ENCODE measurements at regions not wholly inside any gene's neighbourhood (a gene's known extent, or its start where the extent isn't known, plus 50 kb on each side); places are given as distances from the start of the nearest gene placed in this dataset.

DNA sequence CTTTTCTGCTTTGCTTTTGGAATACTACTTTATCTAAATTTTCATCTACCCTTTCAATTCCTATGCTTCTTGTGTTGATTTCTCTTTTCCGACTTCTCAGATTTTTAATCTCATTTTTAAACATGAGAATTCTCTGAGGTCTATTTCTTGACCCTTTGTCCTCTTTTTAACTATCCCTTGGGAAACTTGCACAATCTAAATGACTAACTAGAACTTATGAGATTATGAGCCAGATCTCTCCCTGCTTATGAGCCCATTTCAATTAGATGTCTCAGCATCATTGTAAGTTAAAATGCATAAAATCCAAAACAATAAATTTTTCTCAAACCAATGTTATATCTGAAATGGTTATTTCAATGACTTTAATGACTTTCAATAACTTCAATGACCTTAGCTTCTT lies 296.9 kb upstream of the AGTR1 start:
- H3K27me3 Mint-ChIP-seq (ENCODE audit: low read depth), result no peaks in the 10 kb centered on the region
- H3K4me1 Mint-ChIP-seq (ENCODE audit: low read depth), result no peaks in the 10 kb centered on the region
- no peak for ATAC-seq
- no peak for DNase-seq
- no peaks in the 10 kb centered on the region for H3K9me3 Mint-ChIP-seq
- H3K4me3 Mint-ChIP-seq, result no peak overlapping the region
- no peaks in the 10 kb centered on the region for H3K36me3 Mint-ChIP-seq (ENCODE audit: insufficient read depth)

DNA sequence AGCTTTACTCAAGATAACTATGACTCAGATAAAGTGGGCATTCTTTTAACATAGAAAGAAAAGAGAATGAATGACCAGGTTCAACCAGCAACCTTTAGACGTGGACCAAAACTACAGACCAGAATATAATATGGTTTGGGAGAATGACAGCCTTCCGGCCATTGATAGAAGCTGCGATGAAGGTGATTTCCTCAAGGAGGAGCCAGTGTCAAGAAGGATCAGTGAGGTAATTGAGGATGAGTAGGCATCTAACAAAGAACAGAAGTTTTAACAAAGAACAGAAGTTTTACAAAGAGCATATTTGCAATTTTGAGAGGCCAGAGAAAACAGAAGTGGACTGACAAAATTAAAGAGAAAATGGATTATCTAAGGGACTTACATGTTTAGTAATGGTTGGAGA lies 289.0 kb upstream of the AGTR1 start:
- Mint-ChIP-seq H3K4me3 (no peak overlapping the region), H3K36me3 (ENCODE audit: insufficient read depth) (no peaks in the 10 kb centered on the region), H3K27me3 (ENCODE audit: low read depth) (no peaks in the 10 kb centered on the region), H3K9me3 (peaks cover 6% of the 10 kb centered on the region), H3K4me1 (ENCODE audit: low read depth) (no peaks in the 10 kb centered on the region)
- ATAC-seq, result no peak
- no peak for DNase-seq

DNA sequence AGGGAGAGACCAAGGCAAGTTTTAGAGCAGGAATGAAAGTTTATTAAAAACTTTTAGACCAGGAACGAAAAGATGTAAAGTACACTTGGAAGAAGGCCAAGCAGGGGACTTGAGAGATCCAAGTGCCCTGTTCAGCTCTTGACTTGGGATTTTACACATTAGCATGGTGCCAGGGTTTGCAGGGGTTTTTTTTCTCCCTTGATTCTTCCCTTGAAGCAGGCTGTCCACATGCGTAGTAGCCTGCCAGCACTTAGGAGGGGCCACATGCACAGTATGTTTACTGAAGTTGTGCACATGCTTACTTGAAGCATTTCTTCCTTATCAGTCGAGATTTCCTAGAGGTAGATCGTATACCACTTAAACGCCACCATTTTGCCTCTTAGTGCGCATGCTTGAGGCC lies 277.5 kb upstream of the AGTR1 start:
- H3K27me3 Mint-ChIP-seq (ENCODE audit: low read depth), result no peaks in the 10 kb centered on the region
- DNase-seq (no peak), ATAC-seq (no peak)
- no peaks in the 10 kb centered on the region for H3K4me1 Mint-ChIP-seq (ENCODE audit: low read depth)
- no peaks in the 10 kb centered on the region for H3K36me3 Mint-ChIP-seq (ENCODE audit: insufficient read depth)
- H3K4me3 Mint-ChIP-seq, result no peak overlapping the region
- H3K9me3 Mint-ChIP-seq, result no peaks in the 10 kb centered on the region

DNA sequence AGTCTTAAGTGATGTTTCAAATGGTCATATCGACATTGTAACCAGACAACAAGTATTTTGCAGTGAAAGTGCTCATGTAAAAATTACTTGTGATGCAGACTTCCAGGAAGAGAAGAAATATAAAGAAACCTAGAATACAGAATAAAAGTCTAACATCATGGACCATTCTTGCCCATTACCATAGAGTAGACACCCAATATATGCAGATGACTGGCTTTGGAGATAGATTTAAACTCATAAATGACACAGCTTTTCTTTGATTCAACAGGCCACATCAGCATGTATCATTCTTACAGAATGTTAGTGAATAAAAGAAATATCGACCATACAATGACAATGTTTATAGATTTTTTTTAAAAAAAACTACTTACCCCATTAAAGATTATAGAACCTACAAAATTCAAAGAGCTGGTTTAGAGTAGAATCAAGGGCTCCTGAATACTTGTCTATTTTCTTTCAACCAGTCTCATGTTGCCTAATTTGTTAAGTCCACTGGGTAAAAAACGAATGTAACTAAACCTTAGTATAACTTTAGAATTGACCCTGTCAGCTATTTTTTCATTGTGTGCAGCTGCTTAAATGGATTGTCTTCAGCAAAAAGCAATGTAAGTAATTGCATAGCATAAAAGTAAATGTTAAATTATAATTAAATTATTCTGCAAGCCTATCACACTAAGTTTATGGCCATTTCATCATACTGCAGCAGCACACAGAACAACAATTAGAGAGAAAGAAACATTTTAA lies 268.7 kb upstream of the AGTR1 start:
- peaks cover 3% of the 10 kb centered on the region for H3K9me3 Mint-ChIP-seq
- ATAC-seq, result no peak
- no peaks in the 10 kb centered on the region for H3K4me1 Mint-ChIP-seq (ENCODE audit: low read depth)

GRCh38 chr3:148433665-148434064 lies 264.0 kb upstream of the AGTR1 start:
- no peaks in the 10 kb centered on the region for H3K36me3 Mint-ChIP-seq (ENCODE audit: insufficient read depth)
- no peaks in the 10 kb centered on the region for H3K4me1 Mint-ChIP-seq (ENCODE audit: low read depth)
- DNase-seq, result no peak
- H3K27me3 Mint-ChIP-seq (ENCODE audit: low read depth), result no peaks in the 10 kb centered on the region
- no peak for ATAC-seq
- H3K9me3 Mint-ChIP-seq, result peaks cover 13% of the 10 kb centered on the region
- no peak overlapping the region for H3K4me3 Mint-ChIP-seq

More for the DNA sequence above, 268.7 kb upstream of the AGTR1 start:
- H3K36me3 Mint-ChIP-seq (ENCODE audit: insufficient read depth), result no peaks in the 10 kb centered on the region
- no peak for DNase-seq
- no peaks in the 10 kb centered on the region for H3K27me3 Mint-ChIP-seq (ENCODE audit: low read depth)
- no peak overlapping the region for H3K4me3 Mint-ChIP-seq

GRCh38 chr3:148435534-148435933 lies 262.2 kb upstream of the AGTR1 start:
- no peaks in the 10 kb centered on the region for H3K27me3 Mint-ChIP-seq (ENCODE audit: low read depth)

GRCh38 chr3:148439254-148439822 lies 258.4 kb upstream of the AGTR1 start:
- Mint-ChIP-seq H3K4me3 (no peak overlapping the region), H3K27me3 (ENCODE audit: low read depth) (no peaks in the 10 kb centered on the region), H3K4me1 (ENCODE audit: low read depth) (no peaks in the 10 kb centered on the region), H3K9me3 (peaks cover 14% of the 10 kb centered on the region), H3K36me3 (ENCODE audit: insufficient read depth) (no peaks in the 10 kb centered on the region)
- ATAC-seq, result no peak
- no peak for DNase-seq

More at GRCh38 chr3:148435534-148435933, 262.2 kb upstream of the AGTR1 start:
- Mint-ChIP-seq H3K4me1 (ENCODE audit: low read depth) (no peaks in the 10 kb centered on the region), H3K9me3 (peaks cover 13% of the 10 kb centered on the region), H3K4me3 (no peak overlapping the region), H3K36me3 (ENCODE audit: insufficient read depth) (no peaks in the 10 kb centered on the region)
- no peak for DNase-seq
- no peak for ATAC-seq

GRCh38 chr3:148441191-148441590 lies 256.5 kb upstream of the AGTR1 start:
- Mint-ChIP-seq H3K9me3 (peaks cover 9% of the 10 kb centered on the region), H3K4me1 (ENCODE audit: low read depth) (no peaks in the 10 kb centered on the region), H3K4me3 (no peak overlapping the region), H3K27me3 (ENCODE audit: low read depth) (no peaks in the 10 kb centered on the region), H3K36me3 (ENCODE audit: insufficient read depth) (no peaks in the 10 kb centered on the region)
- ATAC-seq (no peak), DNase-seq (no peak)

DNA sequence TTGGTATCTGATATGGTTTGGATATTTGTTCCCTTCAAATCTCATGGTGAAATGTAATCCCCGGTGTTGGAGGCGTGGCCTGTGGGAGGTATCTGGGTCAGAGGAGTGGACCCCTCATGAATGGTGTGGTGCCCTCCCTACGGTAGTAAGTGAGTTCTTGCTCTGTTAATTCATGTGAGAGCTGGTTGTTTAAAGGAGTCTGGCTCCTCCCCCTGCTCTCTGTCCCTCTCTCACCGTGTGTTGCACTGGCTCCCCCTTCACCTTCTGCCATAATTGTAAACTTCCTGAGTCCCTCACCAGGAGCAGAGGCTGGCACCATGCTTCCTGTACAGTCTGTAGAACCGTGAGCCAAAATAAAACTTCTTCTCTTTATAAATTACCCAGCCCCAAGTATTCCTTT lies 246.9 kb upstream of the AGTR1 start:
- ATAC-seq (no peak), DNase-seq (no peak)
- H3K4me1 Mint-ChIP-seq (ENCODE audit: low read depth), result no peaks in the 10 kb centered on the region
- no peaks in the 10 kb centered on the region for H3K36me3 Mint-ChIP-seq (ENCODE audit: insufficient read depth)
- peaks cover 9% of the 10 kb centered on the region for H3K9me3 Mint-ChIP-seq
- H3K27me3 Mint-ChIP-seq (ENCODE audit: low read depth), result no peaks in the 10 kb centered on the region
- H3K4me3 Mint-ChIP-seq, result no peak overlapping the region

DNA sequence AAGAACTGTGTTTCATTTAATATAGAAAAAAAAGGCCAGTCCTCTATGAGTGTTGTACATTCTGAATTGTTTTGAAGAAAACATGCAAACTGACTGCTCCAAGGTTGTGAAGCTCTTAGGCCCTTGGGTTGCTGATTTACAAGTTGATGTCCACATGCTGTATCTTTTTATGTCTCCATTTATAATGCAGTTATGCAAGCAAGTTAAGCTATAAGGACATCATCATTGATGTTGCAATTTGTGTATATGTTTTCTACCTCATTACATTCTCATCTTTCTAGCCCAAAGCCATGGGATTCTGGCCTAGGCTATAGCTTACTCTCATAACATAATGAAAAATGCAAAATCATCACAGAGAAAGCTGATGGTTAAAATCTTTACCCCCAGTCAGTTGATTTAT lies 245.7 kb upstream of the AGTR1 start:
- no peak for DNase-seq
- no peak for ATAC-seq
- no peaks in the 10 kb centered on the region for H3K27me3 Mint-ChIP-seq (ENCODE audit: low read depth)
- H3K4me1 Mint-ChIP-seq (ENCODE audit: low read depth), result no peaks in the 10 kb centered on the region
- H3K4me3 Mint-ChIP-seq, result no peak overlapping the region
- peaks cover 9% of the 10 kb centered on the region for H3K9me3 Mint-ChIP-seq
- no peaks in the 10 kb centered on the region for H3K36me3 Mint-ChIP-seq (ENCODE audit: insufficient read depth)

DNA sequence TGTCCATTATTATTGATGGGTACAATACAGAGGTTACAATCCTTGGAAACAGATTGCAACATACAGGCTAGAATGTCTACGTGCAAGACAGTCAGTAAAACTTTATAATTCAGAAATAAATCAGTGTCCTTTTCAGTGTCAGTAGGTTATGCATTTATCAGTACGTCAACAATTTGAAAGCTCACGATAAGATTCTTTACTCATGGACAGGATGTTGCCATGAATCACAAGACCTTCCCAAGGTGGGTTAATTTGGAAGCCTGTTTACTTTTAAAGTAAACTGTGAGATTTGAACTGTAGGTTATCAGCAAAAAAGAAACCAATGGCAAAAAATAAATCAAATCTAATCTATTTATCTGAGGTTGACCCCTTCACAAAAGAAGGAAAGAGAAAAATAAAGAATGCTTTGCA lies 243.9 kb upstream of the AGTR1 start:
- Mint-ChIP-seq H3K4me1 (ENCODE audit: low read depth) (no peaks in the 10 kb centered on the region), H3K27me3 (ENCODE audit: low read depth) (no peaks in the 10 kb centered on the region), H3K36me3 (ENCODE audit: insufficient read depth) (no peaks in the 10 kb centered on the region)

GRCh38 chr3:148455098-148455497 lies 242.6 kb upstream of the AGTR1 start:
- no peak for DNase-seq
- no peak overlapping the region for H3K4me3 Mint-ChIP-seq
- H3K36me3 Mint-ChIP-seq (ENCODE audit: insufficient read depth), result no peaks in the 10 kb centered on the region
- no peak for ATAC-seq
- peaks cover 5% of the 10 kb centered on the region for H3K9me3 Mint-ChIP-seq
- H3K27me3 Mint-ChIP-seq (ENCODE audit: low read depth), result no peaks in the 10 kb centered on the region
- no peaks in the 10 kb centered on the region for H3K4me1 Mint-ChIP-seq (ENCODE audit: low read depth)

More for the DNA sequence above, 243.9 kb upstream of the AGTR1 start:
- ATAC-seq (no peak), DNase-seq (no peak)
- peaks cover 9% of the 10 kb centered on the region for H3K9me3 Mint-ChIP-seq
- H3K4me3 Mint-ChIP-seq, result no peak overlapping the region

DNA sequence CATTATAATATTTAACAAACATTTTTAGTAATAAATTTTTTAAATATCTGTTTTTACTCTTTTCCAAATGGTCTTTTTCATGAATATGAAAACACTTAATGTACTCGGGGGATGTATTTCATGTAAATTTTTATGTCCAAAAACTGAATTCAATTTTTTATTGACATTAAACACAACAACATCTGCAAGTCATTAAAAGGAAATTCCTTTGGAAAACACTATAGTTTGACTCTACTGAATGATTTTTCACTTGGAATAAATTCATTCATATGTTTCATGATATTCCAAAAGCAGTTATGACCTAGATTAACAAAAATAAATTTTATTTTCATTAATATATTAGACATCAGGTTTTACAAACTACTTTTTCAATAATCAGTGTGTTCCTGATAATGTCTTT lies 239.8 kb upstream of the AGTR1 start:
- no peak for ATAC-seq
- Mint-ChIP-seq H3K27me3 (ENCODE audit: low read depth) (no peaks in the 10 kb centered on the region), H3K36me3 (ENCODE audit: insufficient read depth) (no peaks in the 10 kb centered on the region), H3K4me1 (ENCODE audit: low read depth) (no peaks in the 10 kb centered on the region), H3K9me3 (peaks cover 12% of the 10 kb centered on the region), H3K4me3 (no peak overlapping the region)
- DNase-seq, result no peak

GRCh38 chr3:148459931-148460513 lies 237.7 kb upstream of the AGTR1 start:
- peaks cover 15% of the 10 kb centered on the region for H3K9me3 Mint-ChIP-seq
- DNase-seq (no peak), ATAC-seq (no peak)
- no peaks in the 10 kb centered on the region for H3K4me1 Mint-ChIP-seq (ENCODE audit: low read depth)
- no peak overlapping the region for H3K4me3 Mint-ChIP-seq
- H3K36me3 Mint-ChIP-seq (ENCODE audit: insufficient read depth), result no peaks in the 10 kb centered on the region
- no peaks in the 10 kb centered on the region for H3K27me3 Mint-ChIP-seq (ENCODE audit: low read depth)

DNA sequence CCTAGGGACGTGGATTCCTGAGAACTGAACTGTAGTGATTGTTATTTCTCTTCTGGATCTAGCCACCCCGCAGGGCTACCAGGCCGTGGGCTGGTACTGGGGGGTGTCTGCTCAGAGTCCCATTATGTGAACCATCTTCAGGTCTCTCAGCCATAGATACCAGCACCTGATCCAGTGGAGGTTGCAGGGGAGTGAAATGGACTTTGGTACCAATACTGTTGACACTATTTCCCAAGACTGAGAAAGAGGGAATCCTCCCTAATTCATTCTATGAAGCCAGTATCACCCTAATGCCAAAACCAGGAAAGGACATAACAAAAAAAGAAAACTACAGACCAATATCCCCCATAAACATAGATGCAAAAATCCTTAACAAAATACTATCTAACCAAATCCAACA lies 237.0 kb upstream of the AGTR1 start:
- Mint-ChIP-seq H3K9me3 (peaks cover 18% of the 10 kb centered on the region), H3K36me3 (ENCODE audit: insufficient read depth) (no peaks in the 10 kb centered on the region), H3K27me3 (ENCODE audit: low read depth) (no peaks in the 10 kb centered on the region), H3K4me1 (ENCODE audit: low read depth) (no peaks in the 10 kb centered on the region), H3K4me3 (no peak overlapping the region)
- ATAC-seq (no peak), DNase-seq (no peak)

Data from activated T-cell treated with anti-CD3 and anti-CD28 coated beads, Interleukin-2, amount 50 U/mL, for 4 hours (primary cell).